Body of pancreas (tissue), 4 donors: ENCODE measurements at regions not wholly inside any gene's neighbourhood (a gene's known extent, or its start where the extent isn't known, plus 50 kb on each side); places are given as distances from the start of the nearest gene placed in this dataset.

Experiments used
- ATAC-seq: fragments of 150-250 bp; one replicate; pipeline ENCODE4 v1.9.1; 2016
- DNase-seq, 4 donors: peaks; one replicate each; pipeline ENCODE4 v3.0.0-alpha.2; 2019
- H3K27ac ChIP-seq, 4 donors: fragments of 200-600 bp; sonication (generic); 1 replicate in 3 of 4; 2 replicates in 1 of 4; pipeline versions ENCODE4 v1.5.1 to v1.6.1; 2016 to 2019; ENCODE audit warnings: mild to moderate bottlenecking in 1 of 4, mixed read lengths in 1 of 4, moderate library complexity in 1 of 4
- H3K27me3 ChIP-seq, 2 donors: fragments of 200-600 bp; sonication (generic); one replicate each; pipeline ENCODE4 v1.6.0; 2016; ENCODE audit warnings: mild to moderate bottlenecking in 1 of 2
- H3K36me3 ChIP-seq, 2 donors: fragments of 200-600 bp; sonication (generic); replicated peaks in 1 of 2; 2 replicates each; pipeline ENCODE4 v1.5.1; 2016; ENCODE audit warnings: low read depth in 2 of 2; ENCODE audit not compliant: insufficient read depth in 1 of 2
- H3K4me1 ChIP-seq: fragments of 200-600 bp; sonication (generic); one replicate; pipeline ENCODE4 v1.6.0; 2016
- H3K4me3 ChIP-seq, 2 donors: fragments of 200-600 bp; sonication (generic); 1 replicate in 1 of 2; 2 replicates in 1 of 2; pipeline ENCODE4 v1.5.1; 2016 to 2019
- H3K9me3 ChIP-seq, 3 donors: fragments of 200-600 bp; sonication (generic); 1 replicate in 2 of 3; 2 replicates in 1 of 3; pipeline ENCODE4 v1.5.1; 2016
- CTCF ChIP-seq, 7 experiments: fragments of 450-650 bp in 4 of 7; fragments of 200-600 bp in 3 of 7; sonication (generic) in 3 of 7; IDR thresholded peaks; one replicate each; pipeline ENCODE4 v1.5.1; 2016 to 2019; ENCODE audit warnings: antibody characterized with exemption in 7 of 7
- POLR2A ChIP-seq, 3 donors: fragments of 450-650 bp; IDR thresholded peaks; one replicate each; pipeline ENCODE4 v1.6.1; 2016; ENCODE audit warnings: antibody characterized with exemption in 3 of 3, mild to moderate bottlenecking in 2 of 3
- WGBS, 2 donors: methylation state at CpG; one replicate each; pipeline ENCODE4 v1.1.5; 2017; 5-methylcytosine and 5-hydroxymethylcytosine counted together
- intact Hi-C: fragments of 100-400 bp; cut with DNase I; formaldehyde crosslinking; loops from one replicate; pipeline ENCODE4 v1.15.1; 2023

DNA sequence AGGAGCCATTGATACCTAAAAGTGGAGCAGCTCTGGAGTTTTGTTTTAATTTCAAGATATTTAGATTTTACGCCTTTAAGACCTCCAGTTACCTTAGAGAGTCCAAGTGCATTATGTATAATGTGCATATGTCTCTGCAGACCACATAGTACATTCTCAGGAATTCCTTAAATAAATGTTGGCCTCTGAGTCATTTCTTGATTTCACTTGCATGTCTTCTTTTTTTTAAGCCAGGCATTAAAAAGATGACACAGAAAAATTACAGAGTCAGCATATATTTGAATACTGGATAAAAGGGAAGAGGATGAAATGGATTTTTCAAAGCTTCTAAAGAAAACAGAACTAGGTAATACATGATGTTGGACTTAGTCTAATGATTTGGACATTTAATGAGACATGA is 125.2 kb downstream of the TMCO5A start:
- intact Hi-C loops, result no loop called here
- Histone ChIP-seq H3K9me3 (no peaks in the 10 kb centered on the region), H3K27me3 (no peaks in the 10 kb centered on the region), H3K4me1 (no peaks in the 10 kb centered on the region), H3K4me3 (no peak overlapping the region), H3K36me3 (no peaks in the 10 kb centered on the region), H3K27ac (no peak overlapping the region)
- DNase-seq, result no peak
- WGBS, 2 donors, result 79 to 85% methylated on average over 1 of the region's 1 CpG
- TF ChIP-seq POLR2A (IDR thresholded peaks at IDR 0.05), result no peak
- no peak for TF ChIP-seq CTCF (IDR thresholded peaks at IDR 0.05)
- ATAC-seq, result no peak

DNA sequence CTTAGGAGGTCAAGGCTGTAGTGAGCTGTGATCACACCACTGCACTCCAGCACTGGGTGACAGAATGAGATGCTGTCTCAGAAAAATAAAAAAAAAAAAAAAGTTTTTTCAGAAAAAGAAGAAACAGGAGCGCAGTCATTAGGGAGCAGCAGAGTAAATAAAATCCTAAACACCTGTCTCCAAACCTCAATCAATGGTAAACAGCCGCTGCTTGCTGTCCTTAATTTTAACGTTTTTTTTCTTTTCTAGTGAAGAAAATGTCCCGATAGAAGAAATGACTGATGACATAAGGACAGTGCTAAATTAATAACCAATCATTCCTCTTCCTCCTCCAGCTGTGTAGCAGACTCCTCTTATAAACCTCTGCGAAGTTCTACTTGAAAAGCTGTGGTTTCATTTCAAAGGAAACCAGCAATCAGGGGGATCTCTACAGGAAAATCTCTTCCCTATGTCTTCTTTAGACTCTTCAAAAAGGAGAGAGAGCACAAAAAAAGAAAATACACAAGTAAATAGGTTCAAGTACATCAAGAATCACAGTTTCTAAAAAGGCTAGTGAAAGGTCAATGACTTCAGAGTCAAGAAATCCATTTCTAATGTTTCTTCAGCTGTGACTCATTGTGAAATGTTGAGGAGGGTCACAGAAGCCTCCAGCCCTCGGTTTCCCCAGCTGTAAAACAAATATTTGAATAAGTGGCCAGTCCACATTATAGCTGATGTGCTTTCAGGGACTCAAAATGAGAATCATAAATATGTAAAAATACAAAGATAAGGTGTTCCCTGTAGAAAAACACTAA is 127.6 kb downstream of the TMCO5A start:
- intact Hi-C loops, result no loop called here
- no peak overlapping the region for H3K27ac ChIP-seq
- H3K4me3 ChIP-seq, result no peak overlapping the region
- no peaks in the 10 kb centered on the region for H3K36me3 ChIP-seq
- H3K27me3 ChIP-seq, result no peaks in the 10 kb centered on the region
- no peak for ATAC-seq
- H3K9me3 ChIP-seq, result no peaks in the 10 kb centered on the region
- no peaks in the 10 kb centered on the region for H3K4me1 ChIP-seq
- WGBS, 2 donors, result 42 to 55% methylated on average over 6 of the region's 6 CpGs
- TF ChIP-seq CTCF (IDR thresholded peaks at IDR 0.05) (no peak), POLR2A (IDR thresholded peaks at IDR 0.05) (no peak)
- no peak for DNase-seq

- intact Hi-C loops, result no loop called here
- Histone ChIP-seq H3K36me3 (no peaks in the 10 kb centered on the region), H3K4me1 (no peaks in the 10 kb centered on the region), H3K27me3 (no peaks in the 10 kb centered on the region), H3K4me3 (no peak overlapping the region), H3K9me3 (no peaks in the 10 kb centered on the region), H3K27ac (no peak overlapping the region)
- TF ChIP-seq CTCF (IDR thresholded peaks at IDR 0.05), result no peak
- TF ChIP-seq POLR2A (IDR thresholded peaks at IDR 0.05), result no peak
- DNase-seq (no peak), ATAC-seq (no peak)
- WGBS, 2 donors, result 64 to 69% methylated on average over 7 of the region's 7 CpGs
Measured at GRCh38 chr15:38062696-38063095, 128.3 kb downstream of the TMCO5A start.

- Histone ChIP-seq H3K4me1 (no peaks in the 10 kb centered on the region), H3K36me3 (no peaks in the 10 kb centered on the region), H3K27me3 (no peaks in the 10 kb centered on the region), H3K4me3 (no peak overlapping the region), H3K9me3 (no peaks in the 10 kb centered on the region), H3K27ac (no peak overlapping the region)
- 55 to 60% methylated on average over 5 of the region's 5 CpGs for WGBS, 2 donors
- ATAC-seq (no peak), DNase-seq (no peak)
- intact Hi-C loops, result no loop called here
- no peak for TF ChIP-seq POLR2A (IDR thresholded peaks at IDR 0.05)
- TF ChIP-seq CTCF (IDR thresholded peaks at IDR 0.05), result no peak
Measured at GRCh38 chr15:38065721-38066345, 131.4 kb downstream of the TMCO5A start.

- TF ChIP-seq POLR2A (IDR thresholded peaks at IDR 0.05) (no peak), CTCF (IDR thresholded peaks at IDR 0.05) (no peak)
- no peak for DNase-seq
- Histone ChIP-seq H3K36me3 (no peaks in the 10 kb centered on the region), H3K9me3 (no peaks in the 10 kb centered on the region), H3K27ac (no peak overlapping the region), H3K4me1 (peaks cover 1% of the 10 kb centered on the region), H3K4me3 (no peak overlapping the region), H3K27me3 (no peaks in the 10 kb centered on the region)
- intact Hi-C loops, result no loop called here
- ATAC-seq, result no peak
- 19 to 31% methylated on average over 3 of the region's 3 CpGs for WGBS, 2 donors
Measured at GRCh38 chr15:38066612-38067011, 132.2 kb downstream of the TMCO5A start.
